Astrocyte of the cerebellum (primary cell): ENCODE measurements at regions not wholly inside any gene's neighbourhood (a gene's known extent, or its start where the extent isn't known, plus 50 kb on each side); places are given as distances from the start of the nearest gene placed in this dataset.
A peak's percentile ranks its signal among the peaks of the same experiment; 100 is the strongest.

Source experiments
- DNase-seq: peaks from one replicate; pipeline ENCODE4 v3.0.0-alpha.2; 2011; ENCODE audit warnings: low read depth
- H3K4me3 ChIP-seq: 2 replicates; pipeline ENCODE4 v1.5.1; 2011; ENCODE audit warnings: mild to moderate bottlenecking, low read depth, low read length, moderate library complexity
- in situ Hi-C: cut with HindIII; loops from 2 replicates; pipeline ENCODE4 v1.10.0; 2017; ENCODE audit warnings: low sequenced_read_pairs
- TF ChIP-seq, protein P1 (sequence below): IDR thresholded peaks from 2 replicates; pipeline ENCODE4 v1.5.1; 2012; ENCODE audit warnings: low read length, low read depth, moderate library complexity, mild to moderate bottlenecking; ENCODE audit errors: missing control alignments

DNA sequence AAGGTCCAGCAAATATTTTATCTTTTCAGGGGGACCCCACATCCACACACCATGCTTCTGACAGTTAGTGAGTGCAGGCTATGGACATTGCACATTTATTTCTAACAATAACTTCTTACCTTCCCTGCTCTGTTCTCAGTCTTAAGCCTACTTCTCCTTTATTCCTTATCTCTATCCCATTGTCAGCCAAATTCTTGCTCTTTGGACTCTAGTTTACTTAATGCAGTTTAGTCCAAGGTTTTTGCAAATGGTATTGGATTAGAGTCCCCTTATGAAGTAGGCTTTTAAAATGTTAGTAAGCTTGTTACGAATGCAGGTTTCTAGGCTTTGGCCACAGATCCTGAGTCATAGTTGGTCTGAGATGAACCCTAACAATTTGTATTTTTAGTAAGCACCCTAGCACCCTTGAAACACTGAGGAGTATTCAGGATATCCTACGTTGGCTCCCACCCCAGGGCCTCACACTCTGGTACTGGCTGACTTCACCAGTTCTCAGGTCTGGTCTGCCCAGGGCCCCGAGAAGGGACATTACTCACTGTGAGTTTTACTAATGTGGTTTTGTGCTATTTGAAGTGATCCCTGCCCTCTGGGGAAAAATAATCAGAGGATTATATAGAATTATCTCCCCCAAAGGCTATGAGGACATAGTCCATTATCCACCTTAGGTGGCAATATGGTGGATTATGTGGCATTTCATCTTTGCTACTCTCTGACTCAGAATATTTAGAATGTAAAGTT, 239.5 kb downstream of the TGFB2 start:
- TF ChIP-seq, protein P1, sequence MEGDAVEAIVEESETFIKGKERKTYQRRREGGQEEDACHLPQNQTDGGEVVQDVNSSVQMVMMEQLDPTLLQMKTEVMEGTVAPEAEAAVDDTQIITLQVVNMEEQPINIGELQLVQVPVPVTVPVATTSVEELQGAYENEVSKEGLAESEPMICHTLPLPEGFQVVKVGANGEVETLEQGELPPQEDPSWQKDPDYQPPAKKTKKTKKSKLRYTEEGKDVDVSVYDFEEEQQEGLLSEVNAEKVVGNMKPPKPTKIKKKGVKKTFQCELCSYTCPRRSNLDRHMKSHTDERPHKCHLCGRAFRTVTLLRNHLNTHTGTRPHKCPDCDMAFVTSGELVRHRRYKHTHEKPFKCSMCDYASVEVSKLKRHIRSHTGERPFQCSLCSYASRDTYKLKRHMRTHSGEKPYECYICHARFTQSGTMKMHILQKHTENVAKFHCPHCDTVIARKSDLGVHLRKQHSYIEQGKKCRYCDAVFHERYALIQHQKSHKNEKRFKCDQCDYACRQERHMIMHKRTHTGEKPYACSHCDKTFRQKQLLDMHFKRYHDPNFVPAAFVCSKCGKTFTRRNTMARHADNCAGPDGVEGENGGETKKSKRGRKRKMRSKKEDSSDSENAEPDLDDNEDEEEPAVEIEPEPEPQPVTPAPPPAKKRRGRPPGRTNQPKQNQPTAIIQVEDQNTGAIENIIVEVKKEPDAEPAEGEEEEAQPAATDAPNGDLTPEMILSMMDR: no peak
- in situ Hi-C loops: no loop called here
- no peak for DNase-seq
- no peak overlapping the region for H3K4me3 ChIP-seq

DNA sequence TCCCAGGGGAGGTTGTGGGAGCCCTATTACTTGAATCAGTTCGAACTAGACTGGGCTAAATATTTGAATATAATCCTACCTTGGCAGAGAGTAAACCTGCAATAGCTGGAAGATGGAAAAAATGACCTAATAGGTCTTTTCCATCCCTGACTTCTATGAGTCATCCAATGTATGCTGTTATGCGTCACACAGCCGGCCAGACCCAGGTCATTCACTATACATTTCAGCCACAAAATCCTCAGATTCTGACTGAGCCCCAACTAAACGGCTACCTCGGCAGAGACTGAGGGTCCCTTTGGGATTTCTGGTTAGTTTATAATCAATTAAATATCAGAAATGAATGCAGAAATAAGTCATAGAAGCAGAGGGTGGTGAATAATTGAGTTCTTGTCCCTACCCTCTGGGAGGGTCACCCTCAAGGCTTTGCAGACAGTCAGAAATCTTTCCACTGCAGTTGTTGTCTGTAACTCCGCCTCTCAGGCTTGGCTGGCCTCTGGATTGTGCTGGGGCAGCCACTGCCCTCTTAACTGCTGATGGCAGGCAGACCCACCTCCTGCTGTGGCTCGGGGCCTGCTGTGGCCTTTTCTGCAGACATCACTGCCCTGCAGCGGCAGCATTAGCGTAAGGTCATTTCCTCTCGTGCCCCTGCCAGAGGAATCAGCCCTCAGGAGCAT, 240.5 kb downstream of the TGFB2 start:
- TF ChIP-seq, protein P1: no peak
- peak; percentile 40 for DNase-seq
- no peak overlapping the region for H3K4me3 ChIP-seq
- in situ Hi-C loops: no loop called here

DNA sequence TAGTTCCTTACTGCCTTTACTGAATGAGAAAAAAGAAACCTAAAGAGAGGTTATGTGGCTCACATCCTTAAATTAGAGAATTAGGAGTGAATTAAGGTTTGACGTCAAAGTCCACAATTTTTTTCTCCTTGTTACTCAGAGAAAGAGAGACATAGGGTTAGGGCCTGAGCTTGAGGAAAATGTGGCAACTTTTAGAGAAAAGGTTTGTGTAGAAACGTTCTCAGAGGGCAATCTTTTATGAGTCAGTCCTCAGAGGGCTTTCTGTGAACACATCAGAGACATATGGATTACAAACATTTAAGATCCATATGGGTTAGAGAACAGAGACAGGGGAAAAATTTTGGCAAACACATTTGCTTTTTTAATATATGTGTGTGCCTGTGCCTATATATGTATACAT, 242.8 kb downstream of the TGFB2 start:
- DNase-seq: no peak
- H3K4me3 ChIP-seq: no peak overlapping the region
- TF ChIP-seq, protein P1: no peak
- in situ Hi-C loops: no loop called here

DNA sequence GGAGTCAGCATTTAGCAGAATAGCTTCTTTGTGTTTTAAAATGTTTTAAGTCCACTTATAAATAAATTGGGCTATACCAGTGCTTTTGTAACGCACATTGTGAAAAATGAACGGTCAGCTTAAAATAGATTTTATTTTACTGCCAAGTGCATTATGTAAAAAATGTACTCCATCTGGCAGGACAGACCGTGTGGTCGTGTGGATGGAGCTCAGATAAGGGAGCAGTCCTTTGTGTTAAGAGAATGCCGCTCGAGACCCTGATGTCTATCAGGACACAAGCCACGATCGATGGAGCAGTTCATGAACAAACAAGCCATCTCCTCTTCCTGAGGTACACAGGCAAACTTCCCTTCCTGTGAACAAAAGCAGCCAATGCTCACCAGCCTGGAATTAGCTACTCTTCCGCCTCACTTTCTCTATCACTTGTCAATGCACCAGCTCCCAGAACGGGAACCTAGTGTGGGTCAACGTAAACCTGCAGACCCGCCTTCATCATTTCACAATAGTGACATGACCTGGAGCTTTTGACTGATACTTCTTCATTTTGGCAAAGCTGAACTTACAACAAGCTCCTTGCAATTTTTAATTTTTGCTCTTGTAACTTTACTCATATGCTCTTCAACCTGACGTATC, 243.5 kb downstream of the TGFB2 start:
- in situ Hi-C loops: no loop called here
- TF ChIP-seq, protein P1: no peak
- no peak overlapping the region for H3K4me3 ChIP-seq
- DNase-seq: no peak

DNA sequence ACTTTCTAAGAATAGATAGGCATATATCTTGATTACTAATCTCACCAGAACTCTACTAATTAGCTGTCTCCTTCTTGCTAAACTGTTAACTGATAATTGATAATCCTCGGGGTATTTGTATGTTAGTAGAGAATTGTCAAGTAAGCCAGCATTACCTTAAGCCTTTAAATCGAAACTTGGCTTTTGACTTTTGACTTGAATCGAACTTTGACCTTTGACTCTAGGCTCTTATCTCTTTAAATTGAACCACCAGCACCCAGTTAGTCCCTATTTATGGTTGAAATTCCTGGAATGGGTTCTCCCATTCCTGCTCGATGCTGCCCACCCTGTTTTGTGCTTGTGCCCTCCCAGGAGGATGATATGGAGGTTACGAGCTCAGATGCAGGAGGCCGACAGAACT, 244.4 kb downstream of the TGFB2 start:
- DNase-seq: no peak
- no peak overlapping the region for H3K4me3 ChIP-seq
- in situ Hi-C loops: no loop called here
- TF ChIP-seq, protein P1: no peak

DNA sequence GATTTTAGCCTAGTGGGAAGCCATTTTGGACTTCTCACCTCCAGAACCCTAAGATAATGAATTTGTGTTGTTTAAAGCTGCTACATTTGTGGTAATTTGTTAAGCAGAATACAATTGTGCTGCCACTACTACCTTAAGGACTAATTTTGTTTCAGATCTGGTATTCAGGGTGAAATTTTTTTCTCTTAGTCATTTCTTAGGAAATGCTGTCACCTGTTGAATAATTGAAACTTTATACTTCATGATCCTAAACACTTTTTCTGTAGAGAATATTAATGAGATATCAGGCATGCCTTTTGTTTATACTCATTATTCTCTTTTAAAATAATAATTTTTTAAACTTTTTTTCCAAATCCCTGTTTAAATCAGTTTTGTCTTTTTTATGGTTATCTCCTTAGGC, 246.8 kb downstream of the TGFB2 start:
- DNase-seq: no peak
- in situ Hi-C loops: no loop called here
- TF ChIP-seq, protein P1: no peak
- no peak overlapping the region for H3K4me3 ChIP-seq
